NB4 (cell line): ENCODE measurements at regions not wholly inside any gene's neighbourhood (a gene's known extent, or its start where the extent isn't known, plus 50 kb on each side); places are given as distances from the start of the nearest gene placed in this dataset.
A peak's percentile ranks its signal among the peaks of the same experiment; 100 is the strongest.

Source experiments
- DNase-seq: peaks from one replicate; pipeline ENCODE4 v3.0.0; 2010; ENCODE audit warnings: low read depth
- H3K4me3 ChIP-seq: one replicate; pipeline ENCODE4 v1.5.1; 2011; ENCODE audit warnings: mild to moderate bottlenecking, low read depth, low read length, moderate library complexity
- CTCF ChIP-seq: IDR thresholded peaks from one replicate; pipeline ENCODE4 v1.5.1; 2012; ENCODE audit warnings: low read depth, low read length
- MAX ChIP-seq: IDR thresholded peaks from 2 replicates; pipeline ENCODE4 v1.6.1; 2011; ENCODE audit warnings: low read depth, low read length
- MYC ChIP-seq: IDR thresholded peaks from 2 replicates; pipeline ENCODE4 v1.6.1; 2011; ENCODE audit warnings: low read depth, low read length
- POLR2A ChIP-seq: IDR thresholded peaks from 2 replicates; pipeline ENCODE4 v1.6.1; 2011; ENCODE audit warnings: mild to moderate bottlenecking; ENCODE audit not compliant: insufficient read length; ENCODE audit errors: extremely low read depth

GRCh38 chrX:69014200-69014599 lies 151.1 kb downstream of the PJA1 start:
- TF ChIP-seq MYC (no peak), MAX (no peak), POLR2A (no peak), CTCF (no peak)
- H3K4me3 ChIP-seq = no peak overlapping the region
- DNase-seq = no peak

GRCh38 chrX:69010339-69010738 lies 154.9 kb downstream of the PJA1 start:
- TF ChIP-seq POLR2A (no peak), MYC (no peak), CTCF (no peak), MAX (no peak)
- H3K4me3 ChIP-seq = no peak overlapping the region
- no peak for DNase-seq

- DNase-seq = peak; percentile 12
Measured at GRCh38 chrX:69000877-69001276, 164.4 kb downstream of the PJA1 start.

GRCh38 chrX:68999931-69000330 lies 165.3 kb downstream of the PJA1 start:
- DNase-seq = no peak
- no peak overlapping the region for H3K4me3 ChIP-seq
- TF ChIP-seq POLR2A (no peak), MAX (no peak), CTCF (no peak)

More at GRCh38 chrX:69000877-69001276, 164.4 kb downstream of the PJA1 start:
- no peak for TF ChIP-seq CTCF
- TF ChIP-seq POLR2A = no peak
- TF ChIP-seq MYC = no peak
- no peak for TF ChIP-seq MAX
- no peak overlapping the region for H3K4me3 ChIP-seq

- TF ChIP-seq MAX (no peak), MYC (no peak), CTCF (no peak), POLR2A (no peak)
- DNase-seq = no peak
- H3K4me3 ChIP-seq = no peak overlapping the region
Measured at GRCh38 chrX:68999356-68999755, 165.9 kb downstream of the PJA1 start.

- TF ChIP-seq POLR2A (no peak), MYC (no peak), CTCF (no peak), MAX (no peak)
- no peak overlapping the region for H3K4me3 ChIP-seq
- DNase-seq = no peak
Measured at GRCh38 chrX:68998716-68999115, 166.5 kb downstream of the PJA1 start.
